Trophoblast cell (in vitro differentiated cells and primary cell): ENCODE measurements at regions not wholly inside any gene's neighbourhood (a gene's known extent, or its start where the extent isn't known, plus 50 kb on each side); places are given as distances from the start of the nearest gene placed in this dataset.

ENCODE experiments used
- DNase-seq, 2 donors: peaks; one replicate each; pipeline ENCODE4 v3.0.0-alpha.2; 2016
- H2AFZ ChIP-seq: 2 replicates; pipeline ENCODE4 v1.6.1; 2013; ENCODE audit warnings: low read length, moderate library complexity, mild to moderate bottlenecking; ENCODE audit not compliant: insufficient read depth, poor library complexity
- H2AK5ac ChIP-seq: 2 replicates; pipeline ENCODE4 v1.6.1; 2013; ENCODE audit warnings: mild to moderate bottlenecking, low read length
- H2BK120ac ChIP-seq: 2 replicates; pipeline ENCODE4 v1.6.1; 2013; ENCODE audit warnings: low read length, mild to moderate bottlenecking, moderate library complexity; ENCODE audit not compliant: insufficient read depth, poor library complexity
- H2BK12ac ChIP-seq: 2 replicates; pipeline ENCODE4 v1.6.1; 2013; ENCODE audit warnings: mild to moderate bottlenecking, low read length, moderate library complexity
- H2BK5ac ChIP-seq: 2 replicates; pipeline ENCODE4 v1.6.1; 2013; ENCODE audit warnings: low read length, low read depth, moderate library complexity, mild to moderate bottlenecking; ENCODE audit not compliant: poor library complexity
- H3K14ac ChIP-seq: 2 replicates; pipeline ENCODE4 v1.6.1; 2013; ENCODE audit warnings: mild to moderate bottlenecking, low read length
- H3K18ac ChIP-seq: 2 replicates; pipeline ENCODE4 v1.6.1; 2013; ENCODE audit warnings: mild to moderate bottlenecking, low read length
- H3K23ac ChIP-seq: 2 replicates; pipeline ENCODE4 v1.6.1; 2013; ENCODE audit warnings: low read length
- H3K27ac ChIP-seq: 2 replicates; pipeline ENCODE4 v1.5.1; 2013; ENCODE audit warnings: low read depth, mild to moderate bottlenecking, inconsistent platforms, low read length, moderate library complexity
- H3K27me3 ChIP-seq: 2 replicates; pipeline ENCODE4 v1.6.1; 2013; ENCODE audit warnings: inconsistent platforms, mild to moderate bottlenecking, low read length, moderate library complexity; ENCODE audit not compliant: insufficient read depth
- H3K36me3 ChIP-seq, 2 experiments: 1 replicate in 1 of 2; 2 replicates in 1 of 2; pipeline ENCODE4 v1.6.1; 2013; ENCODE audit warnings: low read length in 2 of 2, mild to moderate bottlenecking in 2 of 2, moderate library complexity in 1 of 2; ENCODE audit not compliant: insufficient read depth in 2 of 2, control insufficient read depth in 1 of 2
- H3K4ac ChIP-seq: 2 replicates; pipeline ENCODE4 v1.6.1; 2013; ENCODE audit warnings: low read depth, mild to moderate bottlenecking, low read length, moderate library complexity
- H3K4me1 ChIP-seq, 2 experiments: 1 replicate in 1 of 2; 2 replicates in 1 of 2; pipeline ENCODE4 v1.6.1; 2013; ENCODE audit warnings: low read length in 2 of 2, mild to moderate bottlenecking in 2 of 2, moderate library complexity in 1 of 2; ENCODE audit not compliant: insufficient read depth in 2 of 2, control insufficient read depth in 1 of 2
- H3K4me2 ChIP-seq: 2 replicates; pipeline ENCODE4 v1.6.1; 2013; ENCODE audit warnings: inconsistent platforms, mild to moderate bottlenecking, low read length, moderate library complexity
- H3K4me3 ChIP-seq: 2 replicates; pipeline ENCODE4 v1.5.1; 2013; ENCODE audit warnings: mild to moderate bottlenecking, low read depth, low read length, inconsistent platforms
- H3K79me1 ChIP-seq: one replicate; pipeline ENCODE4 v1.6.1; 2013; ENCODE audit warnings: low read length
- H3K79me2 ChIP-seq: 2 replicates; pipeline ENCODE4 v1.6.1; 2013; ENCODE audit warnings: low read length, mild to moderate bottlenecking; ENCODE audit not compliant: control insufficient read depth, insufficient read depth, poor library complexity
- H3K9ac ChIP-seq: 2 replicates; pipeline ENCODE4 v1.6.1; 2013; ENCODE audit warnings: mild to moderate bottlenecking, low read length
- H3K9me3 ChIP-seq: 2 replicates; pipeline ENCODE4 v1.6.1; 2013; ENCODE audit warnings: low read depth, mild to moderate bottlenecking, control low read depth, inconsistent platforms, low read length; ENCODE audit not compliant: insufficient read depth
- H4K12ac ChIP-seq: 2 replicates; pipeline ENCODE4 v1.6.1; 2013; ENCODE audit warnings: low read depth, mild to moderate bottlenecking, low read length, moderate library complexity
- H4K8ac ChIP-seq: 2 replicates; pipeline ENCODE4 v1.6.1; 2013; ENCODE audit warnings: low read depth, mild to moderate bottlenecking, low read length, moderate library complexity
- H4K91ac ChIP-seq: one replicate; pipeline ENCODE4 v1.6.1; 2013; ENCODE audit warnings: low read depth, mild to moderate bottlenecking, low read length, moderate library complexity
- WGBS: extraction: QIAGEN DNeasy Blood & Tissue Kit; methylation state at CpG from one replicate; pipeline ENCODE4 v1.1.7; 2013; ENCODE audit warnings: missing lambda C conversion rate; ENCODE audit not compliant: insufficient read length, insufficient coverage; ENCODE audit errors: extremely low coverage; 5-methylcytosine and 5-hydroxymethylcytosine counted together

GRCh38 chr10:43731486-43731885, 82.8 kb upstream of the ZNF32 start:
- H3K36me3 ChIP-seq = no peaks in the 10 kb centered on the region
- H3K79me1 ChIP-seq = no peaks in the 10 kb centered on the region
- H2BK120ac ChIP-seq = no peak overlapping the region
- no peaks in the 10 kb centered on the region for H3K4me1 ChIP-seq
- no peak overlapping the region for H2BK5ac ChIP-seq
- no peak overlapping the region for H2AFZ ChIP-seq
- DNase-seq = no peak
- H3K23ac ChIP-seq = no peak overlapping the region
- H3K27ac ChIP-seq = no peak overlapping the region
- no peak overlapping the region for H2AK5ac ChIP-seq
- H2BK12ac ChIP-seq = no peak overlapping the region
- no peak overlapping the region for H4K8ac ChIP-seq
- no peak overlapping the region for H3K18ac ChIP-seq
- H3K4ac ChIP-seq = no peak overlapping the region
- H3K9ac ChIP-seq = no peak overlapping the region
- H3K4me2 ChIP-seq = no peak overlapping the region
- H4K12ac ChIP-seq = no peak overlapping the region
- H3K14ac ChIP-seq = no peak overlapping the region
- no CpG with 5 or more reads among the region's 3 CpGs for WGBS
- no peak overlapping the region for H4K91ac ChIP-seq
- peaks cover 4% of the 10 kb centered on the region for H3K9me3 ChIP-seq
- H3K79me2 ChIP-seq = no peaks in the 10 kb centered on the region
- H3K27me3 ChIP-seq = no peaks in the 10 kb centered on the region
- H3K4me3 ChIP-seq = no peak overlapping the region

GRCh38 chr10:43728425-43728824, 79.7 kb upstream of the ZNF32 start:
- Histone ChIP-seq H2AK5ac (no peak overlapping the region), H3K79me1 (no peaks in the 10 kb centered on the region), H4K91ac (no peak overlapping the region), H3K4me2 (no peak overlapping the region), H2BK5ac (no peak overlapping the region), H3K4me1 (no peaks in the 10 kb centered on the region), H3K36me3 (no peaks in the 10 kb centered on the region), H3K14ac (no peak overlapping the region), H4K8ac (no peak overlapping the region), H3K9me3 (peaks cover 5% of the 10 kb centered on the region), H2BK12ac (no peak overlapping the region), H3K27ac (no peak overlapping the region), H3K4me3 (no peak overlapping the region), H2BK120ac (no peak overlapping the region), H4K12ac (no peak overlapping the region), H3K4ac (no peak overlapping the region), H2AFZ (no peak overlapping the region), H3K79me2 (no peaks in the 10 kb centered on the region), H3K18ac (no peak overlapping the region), H3K27me3 (no peaks in the 10 kb centered on the region), H3K23ac (no peak overlapping the region), H3K9ac (no peak overlapping the region)
- DNase-seq = peak in 1 of 2 donors; percentile 27
- no CpG with 5 or more reads among the region's 26 CpGs for WGBS

GRCh38 chr10:43727935-43728334, 79.3 kb upstream of the ZNF32 start:
- DNase-seq = no peak
- no peak overlapping the region for H3K4me3 ChIP-seq
- no peak overlapping the region for H3K4ac ChIP-seq
- H2BK120ac ChIP-seq = no peak overlapping the region
- H3K23ac ChIP-seq = no peak overlapping the region
- H2BK12ac ChIP-seq = no peak overlapping the region
- H3K27me3 ChIP-seq = no peaks in the 10 kb centered on the region
- no peak overlapping the region for H3K4me2 ChIP-seq
- no peak overlapping the region for H2AFZ ChIP-seq
- no peaks in the 10 kb centered on the region for H3K79me2 ChIP-seq
- H3K36me3 ChIP-seq = no peaks in the 10 kb centered on the region
- H3K79me1 ChIP-seq = no peaks in the 10 kb centered on the region
- WGBS = no CpG with 5 or more reads among the region's 21 CpGs
- no peak overlapping the region for H3K14ac ChIP-seq
- no peak overlapping the region for H2AK5ac ChIP-seq
- no peak overlapping the region for H2BK5ac ChIP-seq
- H4K12ac ChIP-seq = no peak overlapping the region
- no peak overlapping the region for H4K8ac ChIP-seq
- H3K18ac ChIP-seq = no peak overlapping the region
- no peak overlapping the region for H4K91ac ChIP-seq
- H3K9ac ChIP-seq = no peak overlapping the region
- H3K27ac ChIP-seq = no peak overlapping the region
- H3K4me1 ChIP-seq = no peaks in the 10 kb centered on the region
- H3K9me3 ChIP-seq = peaks cover 5% of the 10 kb centered on the region

GRCh38 chr10:43715334-43715733, 66.7 kb upstream of the ZNF32 start:
- Histone ChIP-seq H4K8ac (no peak overlapping the region), H3K18ac (no peak overlapping the region), H3K4me2 (no peak overlapping the region), H3K27me3 (no peaks in the 10 kb centered on the region), H4K12ac (no peak overlapping the region), H3K23ac (no peak overlapping the region), H3K79me2 (no peaks in the 10 kb centered on the region), H3K27ac (no peak overlapping the region), H2AFZ (no peak overlapping the region), H3K14ac (no peak overlapping the region), H3K4me3 (no peak overlapping the region), H2BK12ac (no peak overlapping the region), H3K79me1 (no peaks in the 10 kb centered on the region), H3K36me3 (no peaks in the 10 kb centered on the region), H3K9me3 (peaks cover 3% of the 10 kb centered on the region), H4K91ac (no peak overlapping the region), H2BK120ac (no peak overlapping the region), H2AK5ac (no peak overlapping the region), H3K4me1 (no peaks in the 10 kb centered on the region), H3K4ac (no peak overlapping the region), H2BK5ac (no peak overlapping the region), H3K9ac (no peak overlapping the region)
- no peak for DNase-seq
- no CpG with 5 or more reads among the region's 3 CpGs for WGBS
